ENCODE measurements at regions not wholly inside any gene's neighbourhood (a gene's known extent, or its start where the extent isn't known, plus 50 kb on each side); places are given as distances from the start of the nearest gene placed in this dataset.

- no peaks in the 10 kb centered on the region for H3K9me3 ChIP-seq (ENCODE audit: severe bottlenecking)
- no peaks in the 10 kb centered on the region for H3K36me3 ChIP-seq
- H3K27ac ChIP-seq: peak overlapping the region; percentile 24; the same call in 1 of the 2 replicates
- no peak for TF ChIP-seq CTCF (IDR thresholded peaks at IDR 0.05; ENCODE audit: low read depth, low read length)
- H3K4me3 ChIP-seq (ENCODE audit: low read depth, low read length): peak overlapping the region; percentile 40
- H3K27me3 ChIP-seq (ENCODE audit: insufficient read depth, low read depth, severe bottlenecking): no peaks in the 10 kb centered on the region
- peak; percentile 47 for DNase-seq
These were observed 245.9 kb downstream of the MIAT start for GRCh38 chr22:26903030-26903856.

- TF ChIP-seq CTCF (IDR thresholded peaks at IDR 0.05; ENCODE audit: low read depth, low read length): no peak
- no peak for DNase-seq
- no peaks in the 10 kb centered on the region for H3K36me3 ChIP-seq
- H3K4me3 ChIP-seq (ENCODE audit: low read depth, low read length): no peak overlapping the region
- no peak overlapping the region for H3K27ac ChIP-seq
- H3K9me3 ChIP-seq (ENCODE audit: severe bottlenecking): no peaks in the 10 kb centered on the region
- no peaks in the 10 kb centered on the region for H3K27me3 ChIP-seq (ENCODE audit: insufficient read depth, low read depth, severe bottlenecking)
These were observed 247.1 kb downstream of the MIAT start for GRCh38 chr22:26904483-26904882.

- Histone ChIP-seq H3K27me3 (ENCODE audit: insufficient read depth, low read depth, severe bottlenecking) (no peaks in the 10 kb centered on the region), H3K9me3 (ENCODE audit: severe bottlenecking) (no peaks in the 10 kb centered on the region), H3K4me3 (ENCODE audit: low read depth, low read length) (no peak overlapping the region), H3K27ac (no peak overlapping the region), H3K36me3 (no peaks in the 10 kb centered on the region)
- no peak for TF ChIP-seq CTCF (IDR thresholded peaks at IDR 0.05; ENCODE audit: low read depth, low read length)
- no peak for DNase-seq
These were observed 247.7 kb downstream of the MIAT start for GRCh38 chr22:26905076-26905475.

- no peak for TF ChIP-seq CTCF (IDR thresholded peaks at IDR 0.05; ENCODE audit: low read depth, low read length)
- Histone ChIP-seq H3K9me3 (ENCODE audit: severe bottlenecking) (no peaks in the 10 kb centered on the region), H3K36me3 (no peaks in the 10 kb centered on the region), H3K27me3 (ENCODE audit: insufficient read depth, low read depth, severe bottlenecking) (no peaks in the 10 kb centered on the region), H3K27ac (no peak overlapping the region), H3K4me3 (ENCODE audit: low read depth, low read length) (no peak overlapping the region)
- no peak for DNase-seq
These were observed 248.3 kb downstream of the MIAT start for GRCh38 chr22:26905640-26906039.

- H3K36me3 ChIP-seq: no peaks in the 10 kb centered on the region
- H3K27ac ChIP-seq: no peak overlapping the region
- no peak for TF ChIP-seq CTCF (IDR thresholded peaks at IDR 0.05; ENCODE audit: low read depth, low read length)
- no peak overlapping the region for H3K4me3 ChIP-seq (ENCODE audit: low read depth, low read length)
- H3K9me3 ChIP-seq (ENCODE audit: severe bottlenecking): no peaks in the 10 kb centered on the region
- H3K27me3 ChIP-seq (ENCODE audit: insufficient read depth, low read depth, severe bottlenecking): no peaks in the 10 kb centered on the region
- no peak for DNase-seq
These were observed 249.1 kb downstream of the MIAT start for GRCh38 chr22:26906464-26906863.

GRCh38 chr22:26907366-26907765, 250.0 kb downstream of the MIAT start:
- H3K27me3 ChIP-seq (ENCODE audit: insufficient read depth, low read depth, severe bottlenecking): no peaks in the 10 kb centered on the region
- no peaks in the 10 kb centered on the region for H3K36me3 ChIP-seq
- no peak overlapping the region for H3K4me3 ChIP-seq (ENCODE audit: low read depth, low read length)
- no peak overlapping the region for H3K27ac ChIP-seq
- DNase-seq: no peak
- TF ChIP-seq CTCF (IDR thresholded peaks at IDR 0.05; ENCODE audit: low read depth, low read length): no peak
- H3K9me3 ChIP-seq (ENCODE audit: severe bottlenecking): no peaks in the 10 kb centered on the region
